Ishikawa (cell line): ENCODE measurements at regions not wholly inside any gene's neighbourhood (a gene's known extent, or its start where the extent isn't known, plus 50 kb on each side); places are given as distances from the start of the nearest gene placed in this dataset.
A peak's percentile ranks its signal among the peaks of the same experiment; 100 is the strongest.

Experiments used
- CEBPB ChIP-seq: IDR thresholded peaks from 2 replicates; pipeline ENCODE4 v1.6.1; 2012
- CREB1 ChIP-seq: IDR thresholded peaks from 2 replicates; pipeline ENCODE4 v1.6.1; 2012; ENCODE audit warnings: low read depth
- EGR1 ChIP-seq: IDR thresholded peaks from 2 replicates; pipeline ENCODE4 v1.6.1; 2012
- EP300 ChIP-seq: IDR thresholded peaks from 2 replicates; pipeline ENCODE4 v1.6.1; 2012; ENCODE audit warnings: borderline replicate concordance
- FOXM1 ChIP-seq: IDR thresholded peaks from 2 replicates; pipeline ENCODE4 v1.6.1; 2012; ENCODE audit warnings: low read depth, borderline replicate concordance
- MAX ChIP-seq: IDR thresholded peaks from 2 replicates; pipeline ENCODE4 v1.6.1; 2012
- NFIC ChIP-seq: IDR thresholded peaks from 2 replicates; pipeline ENCODE4 v1.6.1; 2012
- RAD21 ChIP-seq: IDR thresholded peaks from 2 replicates; pipeline ENCODE4 v1.6.1; 2012; ENCODE audit warnings: low read depth
- REST ChIP-seq: IDR thresholded peaks from 2 replicates; pipeline ENCODE4 v1.6.1; 2012; ENCODE audit warnings: low read depth, mild to moderate bottlenecking
- TAF1 ChIP-seq: IDR thresholded peaks from 2 replicates; pipeline ENCODE4 v1.6.1; 2012; ENCODE audit warnings: low read depth, mild to moderate bottlenecking
- TCF12 ChIP-seq: IDR thresholded peaks from 2 replicates; pipeline ENCODE4 v1.6.1; 2012; ENCODE audit warnings: low read depth
- TEAD4 ChIP-seq: IDR thresholded peaks from 2 replicates; pipeline ENCODE4 v1.6.1; 2012
- USF1 ChIP-seq: IDR thresholded peaks from 2 replicates; pipeline ENCODE4 v1.6.1; 2012
- YY1 ChIP-seq: IDR thresholded peaks from 2 replicates; pipeline ENCODE4 v1.6.1; 2012; ENCODE audit warnings: low read depth
- ZBTB7A ChIP-seq: IDR thresholded peaks from 2 replicates; pipeline ENCODE4 v1.6.1; 2012; ENCODE audit warnings: low read depth

GRCh38 chr3:159783780-159784742 lies 204.6 kb upstream of the IL12A start:
- no peak for TF ChIP-seq TCF12
- no peak for TF ChIP-seq RAD21
- TF ChIP-seq TEAD4 = no peak
- TF ChIP-seq MAX = no peak
- TF ChIP-seq TAF1 = no peak
- no peak for TF ChIP-seq YY1
- TF ChIP-seq CREB1 = no peak
- TF ChIP-seq EGR1 = no peak
- no peak for TF ChIP-seq USF1
- no peak for TF ChIP-seq NFIC
- no peak for TF ChIP-seq CEBPB
- no peak for TF ChIP-seq FOXM1
- TF ChIP-seq ZBTB7A = no peak
- no peak for TF ChIP-seq REST
- no peak for TF ChIP-seq EP300

- TF ChIP-seq USF1 (no peak), TAF1 (no peak), TEAD4 (no peak), TCF12 (no peak), NFIC (peak; percentile 37; the same call in 1 of the 2 replicates), EGR1 (no peak), RAD21 (no peak), CEBPB (peak; percentile 46; the same call in 1 of the 2 replicates), ZBTB7A (no peak), EP300 (no peak), MAX (no peak), CREB1 (no peak)
Measured at GRCh38 chr3:159785273-159785708, 203.3 kb upstream of the IL12A start.

GRCh38 chr3:159786489-159787177 lies 202.0 kb upstream of the IL12A start:
- TF ChIP-seq CEBPB (no peak), USF1 (no peak), CREB1 (no peak), FOXM1 (no peak), MAX (no peak), NFIC (no peak), RAD21 (no peak), TEAD4 (no peak), ZBTB7A (no peak), EGR1 (no peak), EP300 (no peak), TCF12 (no peak), REST (no peak), YY1 (no peak), TAF1 (no peak)

GRCh38 chr3:159787178-159787574 lies 201.5 kb upstream of the IL12A start:
- no peak for TF ChIP-seq USF1
- TF ChIP-seq ZBTB7A = no peak
- TF ChIP-seq YY1 = no peak
- no peak for TF ChIP-seq RAD21
- TF ChIP-seq TAF1 = no peak
- no peak for TF ChIP-seq REST
- TF ChIP-seq FOXM1 = no peak
